Cerebellar cortex (tissue), 1 donor: ENCODE measurements at regions not wholly inside any gene's neighbourhood (a gene's known extent, or its start where the extent isn't known, plus 50 kb on each side); places are given as distances from the start of the nearest gene placed in this dataset.
"Not testable (repeated sequence)": the region's sequence is repeated elsewhere in the genome, so short reads cannot be mapped to it uniquely, and the experiment has no call there.

Experiments
- DNase-seq: peaks from one replicate; pipeline ENCODE4 v3.0.0-alpha.2; 2015; ENCODE audit warnings: low spot score

- DNase-seq: no peak
Observed at GRCh38 chr4:77510367-77510766, 95.3 kb upstream of the CXCL13 start.

DNA sequence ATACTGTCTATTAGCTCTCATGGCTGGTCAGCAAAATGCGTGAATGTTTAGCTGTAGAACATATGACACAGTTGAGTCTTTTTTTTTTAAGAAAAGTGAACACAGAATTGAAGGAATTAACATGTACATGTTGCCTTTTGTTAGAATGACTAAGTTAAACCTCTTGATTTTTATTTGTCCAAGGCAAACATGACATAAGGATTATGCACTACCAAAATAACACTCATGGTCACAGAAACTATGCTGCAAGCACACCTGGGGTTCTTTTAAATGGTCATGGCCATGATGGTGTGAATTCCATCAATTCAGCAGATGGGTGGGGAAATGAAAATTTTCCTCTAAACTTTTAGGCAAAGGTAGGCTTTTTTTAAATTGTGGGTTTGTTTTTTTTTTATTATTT, 80.1 kb upstream of the CXCL13 start:
- no peak for DNase-seq

GRCh38 chr4:77527900-77528299, 77.7 kb upstream of the CXCL13 start:
- not testable (repeated sequence) for DNase-seq

DNA sequence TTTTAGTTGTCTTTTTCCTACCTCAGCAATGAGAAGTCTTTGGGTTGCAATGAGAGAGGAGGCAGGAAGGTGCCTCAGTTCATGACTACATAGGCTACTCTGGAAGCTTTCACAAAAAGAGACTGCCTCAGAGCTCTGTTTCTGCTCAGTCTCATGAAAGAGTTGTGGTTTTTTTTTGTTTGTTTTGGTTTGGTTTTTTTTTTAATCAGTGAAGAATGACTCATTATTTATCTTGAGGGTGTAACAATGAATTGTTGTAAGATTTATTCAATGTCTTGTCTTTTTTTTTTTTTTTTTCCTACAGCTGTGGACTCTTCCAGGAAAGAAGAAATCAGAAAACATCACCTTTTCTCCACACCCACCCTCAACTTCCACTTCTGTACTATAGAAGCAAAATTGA, 67.5 kb upstream of the CXCL13 start:
- DNase-seq: no peak

DNA sequence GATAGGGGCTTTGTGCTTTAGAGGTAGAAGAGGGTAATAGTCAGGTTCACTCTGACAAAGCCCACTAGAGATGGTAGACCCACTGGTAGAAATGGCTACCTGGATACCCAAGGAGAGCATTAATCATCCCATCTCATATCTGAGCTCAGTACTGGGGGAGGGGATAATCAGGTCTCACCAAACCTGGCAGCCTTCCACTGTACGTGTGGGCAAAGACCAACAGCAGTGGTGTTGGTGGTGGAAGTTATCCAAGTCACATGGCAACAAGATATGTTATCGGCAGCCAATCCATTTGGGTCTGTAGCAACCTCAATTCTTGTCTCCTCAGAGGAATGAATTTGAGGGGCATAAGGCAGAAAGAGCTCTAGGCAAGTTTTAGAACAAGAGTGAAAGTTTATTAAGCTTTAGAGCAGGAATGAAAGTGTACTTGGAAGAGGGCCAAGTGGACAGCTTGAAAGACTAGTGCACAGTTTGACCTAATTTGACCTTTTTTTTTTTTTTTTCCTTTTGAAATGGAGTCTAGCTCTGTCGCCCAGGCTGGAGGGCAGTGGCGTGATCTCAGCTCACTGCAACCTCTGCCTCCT, 67.0 kb upstream of the CXCL13 start:
- DNase-seq: peak; percentile 2
